ENCODE measurements at regions not wholly inside any gene's neighbourhood (a gene's known extent, or its start where the extent isn't known, plus 50 kb on each side); places are given as distances from the start of the nearest gene placed in this dataset.
"Not testable (repeated sequence)": the region's sequence is repeated elsewhere in the genome, so short reads cannot be mapped to it uniquely, and the experiment has no call there.

- Histone ChIP-seq H2AFZ (ENCODE audit: low read length) (no peak overlapping the region), H3K9me2 (ENCODE audit: low read depth, low read length) (no peaks in the 10 kb centered on the region), H3K9me3 (ENCODE audit: low read length) (no peaks in the 10 kb centered on the region), H3K4me2 (ENCODE audit: low read length) (no peak overlapping the region), H3K36me3 (ENCODE audit: insufficient read depth, low read length) (no peaks in the 10 kb centered on the region), H3K4me3 (ENCODE audit: low read depth, low read length, poor library complexity, severe bottlenecking) (no peak overlapping the region), H3K27me3 (ENCODE audit: insufficient read depth, low read length) (no peaks in the 10 kb centered on the region), H3K27ac (ENCODE audit: low read depth, low read length, poor library complexity, severe bottlenecking) (no peak overlapping the region), H3K9ac (ENCODE audit: low read length) (no peak overlapping the region), H4K20me1 (ENCODE audit: insufficient read depth, low read length) (no peaks in the 10 kb centered on the region), H3K4me1 (ENCODE audit: insufficient read depth, low read length, severe bottlenecking) (peaks cover 6% of the 10 kb centered on the region), H3F3A (ENCODE audit: insufficient read depth, low read length) (no peaks in the 10 kb centered on the region), H3K79me2 (ENCODE audit: insufficient read depth, low read length) (no peaks in the 10 kb centered on the region)
- no peak for TF ChIP-seq EZH2 (IDR thresholded peaks at IDR 0.05; ENCODE audit: borderline replicate concordance, low read length)
These were observed 83.8 kb upstream of the PPM1B start for GRCh38 chr2:44084850-44085249.

GRCh38 chr2:44086629-44087028, 82.0 kb upstream of the PPM1B start:
- Histone ChIP-seq H3K27ac (ENCODE audit: low read depth, low read length, poor library complexity, severe bottlenecking) (no peak overlapping the region), H3K4me1 (ENCODE audit: insufficient read depth, low read length, severe bottlenecking) (peaks cover 6% of the 10 kb centered on the region), H4K20me1 (ENCODE audit: insufficient read depth, low read length) (no peaks in the 10 kb centered on the region), H3K9ac (ENCODE audit: low read length) (no peak overlapping the region), H3F3A (ENCODE audit: insufficient read depth, low read length) (no peaks in the 10 kb centered on the region), H3K4me2 (ENCODE audit: low read length) (no peak overlapping the region; the same call in 1 of the 2 replicates), H3K27me3 (ENCODE audit: insufficient read depth, low read length) (no peaks in the 10 kb centered on the region), H2AFZ (ENCODE audit: low read length) (no peak overlapping the region), H3K9me2 (ENCODE audit: low read depth, low read length) (no peaks in the 10 kb centered on the region), H3K79me2 (ENCODE audit: insufficient read depth, low read length) (no peaks in the 10 kb centered on the region), H3K9me3 (ENCODE audit: low read length) (no peaks in the 10 kb centered on the region), H3K4me3 (ENCODE audit: low read depth, low read length, poor library complexity, severe bottlenecking) (no peak overlapping the region), H3K36me3 (ENCODE audit: insufficient read depth, low read length) (no peaks in the 10 kb centered on the region)
- TF ChIP-seq EZH2 (IDR thresholded peaks at IDR 0.05; ENCODE audit: borderline replicate concordance, low read length) (no peak), CTCF (IDR thresholded peaks at IDR 0.05; ENCODE audit: low read length) (no peak)

- H3K36me3 ChIP-seq (ENCODE audit: insufficient read depth, low read length) = no peaks in the 10 kb centered on the region
- H3K9me3 ChIP-seq (ENCODE audit: low read length) = no peaks in the 10 kb centered on the region
- peak overlapping the region; percentile 49 for H3K4me3 ChIP-seq (ENCODE audit: low read depth, low read length, poor library complexity, severe bottlenecking)
- no peaks in the 10 kb centered on the region for H4K20me1 ChIP-seq (ENCODE audit: insufficient read depth, low read length)
- H3K27ac ChIP-seq (ENCODE audit: low read depth, low read length, poor library complexity, severe bottlenecking) = no peak overlapping the region
- H3K79me2 ChIP-seq (ENCODE audit: insufficient read depth, low read length) = no peaks in the 10 kb centered on the region
- no peaks in the 10 kb centered on the region for H3K27me3 ChIP-seq (ENCODE audit: insufficient read depth, low read length)
- H2AFZ ChIP-seq (ENCODE audit: low read length) = no peak overlapping the region
- TF ChIP-seq EZH2 (IDR thresholded peaks at IDR 0.05; ENCODE audit: borderline replicate concordance, low read length) (no peak), CTCF (IDR thresholded peaks at IDR 0.05; ENCODE audit: low read length) (peak; percentile 94)
- H3K4me2 ChIP-seq (ENCODE audit: low read length) = peak overlapping the region; percentile 64
- H3K9me2 ChIP-seq (ENCODE audit: low read depth, low read length) = no peaks in the 10 kb centered on the region
- no peak overlapping the region for H3K9ac ChIP-seq (ENCODE audit: low read length)
- no peaks in the 10 kb centered on the region for H3F3A ChIP-seq (ENCODE audit: insufficient read depth, low read length)
- peaks cover 6% of the 10 kb centered on the region for H3K4me1 ChIP-seq (ENCODE audit: insufficient read depth, low read length, severe bottlenecking)
These were observed 81.5 kb upstream of the PPM1B start for GRCh38 chr2:44087036-44087713.

DNA sequence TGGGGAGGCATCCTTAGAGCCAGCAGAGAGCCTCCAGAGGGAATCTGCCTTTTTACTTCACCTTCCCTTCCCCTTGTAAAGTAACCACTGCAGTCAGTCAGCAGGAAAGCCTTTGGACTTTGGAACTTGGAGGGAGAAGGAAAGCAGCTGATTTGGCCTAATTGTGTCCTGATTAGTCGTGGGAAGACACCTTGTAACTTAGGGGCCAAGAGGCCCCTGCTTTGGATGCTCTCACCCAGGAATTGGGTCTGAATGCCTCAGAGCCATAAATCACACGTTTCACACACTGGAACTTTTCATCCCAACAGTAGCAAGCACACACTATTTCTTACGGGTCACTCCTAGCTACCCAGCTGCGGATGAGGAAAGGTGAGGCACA, 81.0 kb upstream of the PPM1B start:
- Histone ChIP-seq H3F3A (ENCODE audit: insufficient read depth, low read length) (no peaks in the 10 kb centered on the region), H3K27ac (ENCODE audit: low read depth, low read length, poor library complexity, severe bottlenecking) (no peak overlapping the region), H3K9me2 (ENCODE audit: low read depth, low read length) (no peaks in the 10 kb centered on the region), H3K4me1 (ENCODE audit: insufficient read depth, low read length, severe bottlenecking) (peaks cover 6% of the 10 kb centered on the region), H3K79me2 (ENCODE audit: insufficient read depth, low read length) (no peaks in the 10 kb centered on the region), H4K20me1 (ENCODE audit: insufficient read depth, low read length) (no peaks in the 10 kb centered on the region), H3K4me3 (ENCODE audit: low read depth, low read length, poor library complexity, severe bottlenecking) (peak overlapping the region; percentile 49), H3K4me2 (ENCODE audit: low read length) (peak overlapping the region; percentile 64), H3K9me3 (ENCODE audit: low read length) (no peaks in the 10 kb centered on the region), H3K9ac (ENCODE audit: low read length) (no peak overlapping the region), H3K36me3 (ENCODE audit: insufficient read depth, low read length) (no peaks in the 10 kb centered on the region), H2AFZ (ENCODE audit: low read length) (no peak overlapping the region), H3K27me3 (ENCODE audit: insufficient read depth, low read length) (no peaks in the 10 kb centered on the region)
- TF ChIP-seq EZH2 (IDR thresholded peaks at IDR 0.05; ENCODE audit: borderline replicate concordance, low read length) (no peak), CTCF (IDR thresholded peaks at IDR 0.05; ENCODE audit: low read length) (no peak)

- not testable (repeated sequence) for H3K9me3 ChIP-seq (ENCODE audit: low read length); H3K27ac ChIP-seq (ENCODE audit: low read depth, low read length, poor library complexity, severe bottlenecking); H3K9ac ChIP-seq (ENCODE audit: low read length); H3K4me1 ChIP-seq (ENCODE audit: insufficient read depth, low read length, severe bottlenecking); H3K79me2 ChIP-seq (ENCODE audit: insufficient read depth, low read length); H3K36me3 ChIP-seq (ENCODE audit: insufficient read depth, low read length); H2AFZ ChIP-seq (ENCODE audit: low read length); H4K20me1 ChIP-seq (ENCODE audit: insufficient read depth, low read length); H3K9me2 ChIP-seq (ENCODE audit: low read depth, low read length); H3F3A ChIP-seq (ENCODE audit: insufficient read depth, low read length); H3K4me2 ChIP-seq (ENCODE audit: low read length); H3K4me3 ChIP-seq (ENCODE audit: low read depth, low read length, poor library complexity, severe bottlenecking); H3K27me3 ChIP-seq (ENCODE audit: insufficient read depth, low read length)
These were observed 76.2 kb upstream of the PPM1B start for GRCh38 chr2:44092519-44092918.
